ENCODE measurements at regions not wholly inside any gene's neighbourhood (a gene's known extent, or its start where the extent isn't known, plus 50 kb on each side); places are given as distances from the start of the nearest gene placed in this dataset.
A peak's percentile ranks its signal among the peaks of the same experiment; 100 is the strongest.

DNA sequence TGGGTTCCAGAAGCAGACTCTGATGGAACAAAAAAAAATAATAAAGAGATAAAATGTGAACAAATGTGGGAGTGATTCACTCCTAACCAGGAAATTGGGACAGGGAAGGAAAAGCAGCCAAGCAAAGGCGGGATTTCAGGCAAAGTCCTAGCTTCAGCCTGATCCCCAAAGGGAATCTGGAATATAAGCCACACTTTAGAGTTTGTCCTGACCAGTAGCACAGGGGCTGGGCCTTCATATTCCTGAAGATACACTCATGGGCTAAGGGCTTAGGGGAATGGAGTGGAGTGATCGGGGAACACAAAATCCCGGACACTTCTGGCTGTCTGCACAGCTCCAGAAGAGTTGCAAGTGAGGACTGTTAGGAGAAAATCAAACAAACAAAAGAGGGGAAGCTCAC lies 135.0 kb upstream of the COL8A1 start:
- no peak; the same call in 2 of the 3 replicates for ATAC-seq
- TF ChIP-seq ESRRG (CRISPR knock-in tag; IDR thresholded peaks at IDR 0.05), result no peak
- TF ChIP-seq ZFP3 (CRISPR knock-in tag; IDR thresholded peaks at IDR 0.05), result no peak
- no peak for TF ChIP-seq OSR1 (CRISPR knock-in tag; IDR thresholded peaks at IDR 0.05)
- TF ChIP-seq, protein P1, sequence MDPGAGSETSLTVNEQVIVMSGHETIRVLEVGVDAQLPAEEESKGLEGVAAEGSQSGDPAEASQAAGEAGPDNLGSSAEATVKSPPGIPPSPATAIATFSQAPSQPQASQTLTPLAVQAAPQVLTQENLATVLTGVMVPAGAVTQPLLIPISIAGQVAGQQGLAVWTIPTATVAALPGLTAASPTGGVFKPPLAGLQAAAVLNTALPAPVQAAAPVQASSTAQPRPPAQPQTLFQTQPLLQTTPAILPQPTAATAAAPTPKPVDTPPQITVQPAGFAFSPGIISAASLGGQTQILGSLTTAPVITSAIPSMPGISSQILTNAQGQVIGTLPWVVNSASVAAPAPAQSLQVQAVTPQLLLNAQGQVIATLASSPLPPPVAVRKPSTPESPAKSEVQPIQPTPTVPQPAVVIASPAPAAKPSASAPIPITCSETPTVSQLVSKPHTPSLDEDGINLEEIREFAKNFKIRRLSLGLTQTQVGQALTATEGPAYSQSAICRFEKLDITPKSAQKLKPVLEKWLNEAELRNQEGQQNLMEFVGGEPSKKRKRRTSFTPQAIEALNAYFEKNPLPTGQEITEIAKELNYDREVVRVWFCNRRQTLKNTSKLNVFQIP (CRISPR knock-in tag; IDR thresholded peaks at IDR 0.05; ENCODE audit: borderline replicate concordance, low read depth), result no peak
- TF ChIP-seq, protein P2, sequence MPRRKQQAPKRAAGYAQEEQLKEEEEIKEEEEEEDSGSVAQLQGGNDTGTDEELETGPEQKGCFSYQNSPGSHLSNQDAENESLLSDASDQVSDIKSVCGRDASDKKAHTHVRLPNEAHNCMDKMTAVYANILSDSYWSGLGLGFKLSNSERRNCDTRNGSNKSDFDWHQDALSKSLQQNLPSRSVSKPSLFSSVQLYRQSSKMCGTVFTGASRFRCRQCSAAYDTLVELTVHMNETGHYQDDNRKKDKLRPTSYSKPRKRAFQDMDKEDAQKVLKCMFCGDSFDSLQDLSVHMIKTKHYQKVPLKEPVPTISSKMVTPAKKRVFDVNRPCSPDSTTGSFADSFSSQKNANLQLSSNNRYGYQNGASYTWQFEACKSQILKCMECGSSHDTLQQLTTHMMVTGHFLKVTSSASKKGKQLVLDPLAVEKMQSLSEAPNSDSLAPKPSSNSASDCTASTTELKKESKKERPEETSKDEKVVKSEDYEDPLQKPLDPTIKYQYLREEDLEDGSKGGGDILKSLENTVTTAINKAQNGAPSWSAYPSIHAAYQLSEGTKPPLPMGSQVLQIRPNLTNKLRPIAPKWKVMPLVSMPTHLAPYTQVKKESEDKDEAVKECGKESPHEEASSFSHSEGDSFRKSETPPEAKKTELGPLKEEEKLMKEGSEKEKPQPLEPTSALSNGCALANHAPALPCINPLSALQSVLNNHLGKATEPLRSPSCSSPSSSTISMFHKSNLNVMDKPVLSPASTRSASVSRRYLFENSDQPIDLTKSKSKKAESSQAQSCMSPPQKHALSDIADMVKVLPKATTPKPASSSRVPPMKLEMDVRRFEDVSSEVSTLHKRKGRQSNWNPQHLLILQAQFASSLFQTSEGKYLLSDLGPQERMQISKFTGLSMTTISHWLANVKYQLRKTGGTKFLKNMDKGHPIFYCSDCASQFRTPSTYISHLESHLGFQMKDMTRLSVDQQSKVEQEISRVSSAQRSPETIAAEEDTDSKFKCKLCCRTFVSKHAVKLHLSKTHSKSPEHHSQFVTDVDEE (CRISPR knock-in tag; IDR thresholded peaks at IDR 0.05), result no peak
- TF ChIP-seq TOX (CRISPR knock-in tag; IDR thresholded peaks at IDR 0.05; ENCODE audit: borderline replicate concordance), result no peak
- TF ChIP-seq, protein P3, sequence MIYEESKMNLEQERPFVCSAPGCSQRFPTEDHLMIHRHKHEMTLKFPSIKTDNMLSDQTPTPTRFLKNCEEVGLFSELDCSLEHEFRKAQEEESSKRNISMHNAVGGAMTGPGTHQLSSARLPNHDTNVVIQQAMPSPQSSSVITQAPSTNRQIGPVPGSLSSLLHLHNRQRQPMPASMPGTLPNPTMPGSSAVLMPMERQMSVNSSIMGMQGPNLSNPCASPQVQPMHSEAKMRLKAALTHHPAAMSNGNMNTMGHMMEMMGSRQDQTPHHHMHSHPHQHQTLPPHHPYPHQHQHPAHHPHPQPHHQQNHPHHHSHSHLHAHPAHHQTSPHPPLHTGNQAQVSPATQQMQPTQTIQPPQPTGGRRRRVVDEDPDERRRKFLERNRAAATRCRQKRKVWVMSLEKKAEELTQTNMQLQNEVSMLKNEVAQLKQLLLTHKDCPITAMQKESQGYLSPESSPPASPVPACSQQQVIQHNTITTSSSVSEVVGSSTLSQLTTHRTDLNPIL (CRISPR knock-in tag; IDR thresholded peaks at IDR 0.05; ENCODE audit: low read depth), result no peak
- no peak for TF ChIP-seq TCF4 (CRISPR knock-in tag; IDR thresholded peaks at IDR 0.05; ENCODE audit: borderline replicate concordance)
- no peak for TF ChIP-seq CSDC2 (CRISPR knock-in tag; IDR thresholded peaks at IDR 0.05)
- no peak for TF ChIP-seq ZNF8 (CRISPR knock-in tag; IDR thresholded peaks at IDR 0.05)
- no peak for TF ChIP-seq GLIS3 (CRISPR knock-in tag; IDR thresholded peaks at IDR 0.05)
- TF ChIP-seq BACH2 (CRISPR knock-in tag; IDR thresholded peaks at IDR 0.05; ENCODE audit: borderline replicate concordance), result no peak
- no peak for TF ChIP-seq ZFP30 (CRISPR knock-in tag; IDR thresholded peaks at IDR 0.05)
- TF ChIP-seq ZNF70 (CRISPR knock-in tag; IDR thresholded peaks at IDR 0.05), result no peak
- TF ChIP-seq PPARA (CRISPR knock-in tag; IDR thresholded peaks at IDR 0.05; ENCODE audit: borderline replicate concordance), result no peak
- TF ChIP-seq ZNF565 (CRISPR knock-in tag; conservative IDR thresholded peaks at IDR 0.05; ENCODE audit: low read depth), result no peak
- TF ChIP-seq, protein P4, sequence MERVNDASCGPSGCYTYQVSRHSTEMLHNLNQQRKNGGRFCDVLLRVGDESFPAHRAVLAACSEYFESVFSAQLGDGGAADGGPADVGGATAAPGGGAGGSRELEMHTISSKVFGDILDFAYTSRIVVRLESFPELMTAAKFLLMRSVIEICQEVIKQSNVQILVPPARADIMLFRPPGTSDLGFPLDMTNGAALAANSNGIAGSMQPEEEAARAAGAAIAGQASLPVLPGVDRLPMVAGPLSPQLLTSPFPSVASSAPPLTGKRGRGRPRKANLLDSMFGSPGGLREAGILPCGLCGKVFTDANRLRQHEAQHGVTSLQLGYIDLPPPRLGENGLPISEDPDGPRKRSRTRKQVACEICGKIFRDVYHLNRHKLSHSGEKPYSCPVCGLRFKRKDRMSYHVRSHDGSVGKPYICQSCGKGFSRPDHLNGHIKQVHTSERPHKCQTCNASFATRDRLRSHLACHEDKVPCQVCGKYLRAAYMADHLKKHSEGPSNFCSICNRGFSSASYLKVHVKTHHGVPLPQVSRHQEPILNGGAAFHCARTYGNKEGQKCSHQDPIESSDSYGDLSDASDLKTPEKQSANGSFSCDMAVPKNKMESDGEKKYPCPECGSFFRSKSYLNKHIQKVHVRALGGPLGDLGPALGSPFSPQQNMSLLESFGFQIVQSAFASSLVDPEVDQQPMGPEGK (CRISPR knock-in tag; IDR thresholded peaks at IDR 0.05; ENCODE audit: borderline replicate concordance), result no peak

DNA sequence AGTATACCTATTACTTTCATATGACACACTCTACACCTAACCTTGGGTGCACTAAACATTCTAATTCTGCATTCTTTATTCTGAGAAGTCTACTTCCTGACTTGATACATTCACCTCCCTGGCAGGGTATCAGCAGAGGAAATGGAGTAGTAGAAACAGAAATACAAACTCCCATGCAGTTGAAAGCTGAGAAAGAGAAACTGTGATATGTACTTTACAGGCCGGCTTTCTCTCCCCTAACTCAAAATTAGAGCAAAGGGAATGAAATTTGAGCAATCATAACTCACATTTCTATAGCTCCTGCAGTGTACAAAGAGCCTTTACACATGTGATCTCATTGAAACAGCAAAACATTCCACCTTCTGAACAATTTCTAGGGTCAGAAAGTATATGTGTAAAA lies 135.5 kb upstream of the COL8A1 start:
- no peak for TF ChIP-seq OSR1 (CRISPR knock-in tag; IDR thresholded peaks at IDR 0.05)
- TF ChIP-seq, protein P4 (CRISPR knock-in tag; IDR thresholded peaks at IDR 0.05; ENCODE audit: borderline replicate concordance), result no peak
- no peak for TF ChIP-seq ZFP30 (CRISPR knock-in tag; IDR thresholded peaks at IDR 0.05)
- TF ChIP-seq PPARA (CRISPR knock-in tag; IDR thresholded peaks at IDR 0.05; ENCODE audit: borderline replicate concordance), result no peak
- TF ChIP-seq, protein P5, sequence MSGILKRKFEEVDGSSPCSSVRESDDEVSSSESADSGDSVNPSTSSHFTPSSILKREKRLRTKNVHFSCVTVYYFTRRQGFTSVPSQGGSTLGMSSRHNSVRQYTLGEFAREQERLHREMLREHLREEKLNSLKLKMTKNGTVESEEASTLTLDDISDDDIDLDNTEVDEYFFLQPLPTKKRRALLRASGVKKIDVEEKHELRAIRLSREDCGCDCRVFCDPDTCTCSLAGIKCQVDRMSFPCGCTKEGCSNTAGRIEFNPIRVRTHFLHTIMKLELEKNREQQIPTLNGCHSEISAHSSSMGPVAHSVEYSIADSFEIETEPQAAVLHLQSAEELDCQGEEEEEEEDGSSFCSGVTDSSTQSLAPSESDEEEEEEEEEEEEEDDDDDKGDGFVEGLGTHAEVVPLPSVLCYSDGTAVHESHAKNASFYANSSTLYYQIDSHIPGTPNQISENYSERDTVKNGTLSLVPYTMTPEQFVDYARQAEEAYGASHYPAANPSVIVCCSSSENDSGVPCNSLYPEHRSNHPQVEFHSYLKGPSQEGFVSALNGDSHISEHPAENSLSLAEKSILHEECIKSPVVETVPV (CRISPR knock-in tag; IDR thresholded peaks at IDR 0.05), result no peak
- TF ChIP-seq ZNF70 (CRISPR knock-in tag; IDR thresholded peaks at IDR 0.05), result no peak
- TF ChIP-seq CSDC2 (CRISPR knock-in tag; IDR thresholded peaks at IDR 0.05), result no peak
- no peak for TF ChIP-seq TCF4 (CRISPR knock-in tag; IDR thresholded peaks at IDR 0.05; ENCODE audit: borderline replicate concordance)
- no peak for ATAC-seq

DNA sequence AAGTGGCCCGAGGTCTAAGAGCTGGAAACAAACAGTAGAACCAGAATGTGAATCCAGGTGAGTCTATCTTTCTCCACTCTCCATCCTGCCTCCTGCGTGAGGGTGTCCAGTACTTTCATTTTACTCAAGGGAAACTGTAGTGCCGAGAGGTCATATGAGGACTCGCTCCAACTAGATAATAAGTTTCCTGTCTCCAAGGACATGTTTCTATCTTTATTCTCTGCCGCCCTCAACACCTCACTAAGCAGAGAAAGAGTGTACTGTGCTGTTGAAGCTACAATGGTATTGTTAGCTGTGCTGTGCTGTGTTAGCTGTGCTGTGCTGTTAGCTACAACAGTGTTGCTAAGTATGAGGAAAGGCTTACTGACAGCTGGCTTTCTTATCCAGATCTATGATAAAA lies 137.9 kb upstream of the COL8A1 start:
- peak; percentile 9; the same call in 1 of the 3 replicates for ATAC-seq
- TF ChIP-seq ZNF565 (CRISPR knock-in tag; conservative IDR thresholded peaks at IDR 0.05; ENCODE audit: low read depth) (no peak), RARB (CRISPR knock-in tag; IDR thresholded peaks at IDR 0.05) (no peak), PPARA (CRISPR knock-in tag; IDR thresholded peaks at IDR 0.05; ENCODE audit: borderline replicate concordance) (no peak), ISL1 (CRISPR knock-in tag; IDR thresholded peaks at IDR 0.05) (no peak), BACH2 (CRISPR knock-in tag; IDR thresholded peaks at IDR 0.05; ENCODE audit: borderline replicate concordance) (no peak), TCF4 (CRISPR knock-in tag; IDR thresholded peaks at IDR 0.05; ENCODE audit: borderline replicate concordance) (no peak), OSR1 (CRISPR knock-in tag; IDR thresholded peaks at IDR 0.05) (no peak), ESRRG (CRISPR knock-in tag; IDR thresholded peaks at IDR 0.05) (no peak), ZFP30 (CRISPR knock-in tag; IDR thresholded peaks at IDR 0.05) (no peak), ZNF70 (CRISPR knock-in tag; IDR thresholded peaks at IDR 0.05) (no peak)
- TF ChIP-seq, protein P1 (CRISPR knock-in tag; IDR thresholded peaks at IDR 0.05; ENCODE audit: borderline replicate concordance, low read depth), result no peak
- TF ChIP-seq, protein P3 (CRISPR knock-in tag; IDR thresholded peaks at IDR 0.05; ENCODE audit: low read depth), result no peak

All from SK-N-SH treated with all-trans-retinoic acid at 6 μM for 48 hours (cell line).